Astrocyte (in vitro differentiated cells and primary cell): ENCODE measurements at regions not wholly inside any gene's neighbourhood (a gene's known extent, or its start where the extent isn't known, plus 50 kb on each side); places are given as distances from the start of the nearest gene placed in this dataset.

Experiments used
- DNase-seq: peaks from one replicate; pipeline ENCODE4 v3.0.0-alpha.2; 2010; ENCODE audit warnings: low read depth
- FAIRE-seq: peaks from 2 replicates; lab custom pipeline; 2011; peaks lifted over from hg19 to GRCh38; lab: Jason Lieb, UNC
- H2AFZ ChIP-seq: 2 replicates; pipeline ENCODE4 v1.6.0; 2012; ENCODE audit warnings: low read depth, low read length, inconsistent platforms
- H3K27ac ChIP-seq: 2 replicates; pipeline ENCODE4 v1.5.1; 2011; ENCODE audit warnings: low read depth, low read length, inconsistent platforms
- H3K27me3 ChIP-seq: 2 replicates; pipeline ENCODE4 v1.6.0; 2011; ENCODE audit warnings: low read length, inconsistent platforms; ENCODE audit not compliant: insufficient read depth
- H3K36me3 ChIP-seq: 2 replicates; pipeline ENCODE4 v1.5.1; 2011; ENCODE audit warnings: low read length, inconsistent platforms; ENCODE audit not compliant: insufficient read depth
- H3K4me1 ChIP-seq: 2 replicates; pipeline ENCODE4 v1.5.1; 2011; ENCODE audit warnings: low read length, inconsistent platforms; ENCODE audit not compliant: insufficient read depth
- H3K4me2 ChIP-seq: 2 replicates; pipeline ENCODE4 v1.6.0; 2012; ENCODE audit warnings: low read length, inconsistent platforms
- H3K4me3 ChIP-seq: 2 replicates; pipeline ENCODE4 v1.5.1; 2011; ENCODE audit warnings: low read depth, mild to moderate bottlenecking, low read length, inconsistent platforms; ENCODE audit not compliant: insufficient read depth
- H3K79me2 ChIP-seq: 2 replicates; pipeline ENCODE4 v1.6.0; 2012; ENCODE audit warnings: mild to moderate bottlenecking, low read length, inconsistent platforms; ENCODE audit not compliant: insufficient read depth
- H3K9ac ChIP-seq: 2 replicates; pipeline ENCODE4 v1.6.0; 2012; ENCODE audit warnings: mild to moderate bottlenecking, low read length, inconsistent platforms
- H3K9me3 ChIP-seq: 2 replicates; pipeline ENCODE4 v1.5.1; 2012; ENCODE audit warnings: low read depth, mild to moderate bottlenecking, low read length, inconsistent platforms; ENCODE audit not compliant: insufficient read depth
- H4K20me1 ChIP-seq: 2 replicates; pipeline ENCODE4 v1.6.0; 2012; ENCODE audit warnings: low read length, inconsistent platforms; ENCODE audit not compliant: insufficient read depth
- H3K27ac Mint-ChIP-seq: one replicate; pipeline ENCODE4 v1.8.0; 2021; ENCODE audit warnings: mild to moderate bottlenecking, mixed read lengths; ENCODE audit not compliant: unreplicated experiment
- H3K27me3 Mint-ChIP-seq: one replicate; pipeline ENCODE4 v1.8.0; 2021; ENCODE audit warnings: low read depth, mixed read lengths; ENCODE audit not compliant: unreplicated experiment
- H3K36me3 Mint-ChIP-seq: one replicate; pipeline ENCODE4 v1.8.0; 2021; ENCODE audit warnings: low read depth, mixed read lengths; ENCODE audit not compliant: unreplicated experiment
- H3K4me1 Mint-ChIP-seq: one replicate; pipeline ENCODE4 v1.8.0; 2021; ENCODE audit warnings: low read depth, mixed read lengths; ENCODE audit not compliant: unreplicated experiment
- H3K4me3 Mint-ChIP-seq: one replicate; pipeline ENCODE4 v1.8.0; 2021; ENCODE audit warnings: mild to moderate bottlenecking, moderate library complexity, mixed read lengths; ENCODE audit not compliant: unreplicated experiment
- H3K9me3 Mint-ChIP-seq: one replicate; pipeline ENCODE4 v1.8.0; 2021; ENCODE audit warnings: mild to moderate bottlenecking, mixed read lengths; ENCODE audit not compliant: unreplicated experiment
- CTCF ChIP-seq: IDR thresholded peaks from 2 replicates; pipeline ENCODE4 v1.5.1; 2011; ENCODE audit warnings: low read depth, mild to moderate bottlenecking, inconsistent platforms, low read length, moderate library complexity; ENCODE audit not compliant: insufficient read depth
- EZH2 ChIP-seq: IDR thresholded peaks from 2 replicates; pipeline ENCODE4 v1.6.1; 2012; ENCODE audit warnings: mild to moderate bottlenecking, low read length, inconsistent platforms; ENCODE audit not compliant: insufficient read depth

GRCh38 chr6:15882345-15882744 is 219.5 kb upstream of the DTNBP1 start:
- Histone ChIP-seq H2AFZ (no peak overlapping the region), H3K4me3 (no peak overlapping the region), H3K36me3 (no peaks in the 10 kb centered on the region), H3K4me2 (no peak overlapping the region), H4K20me1 (no peaks in the 10 kb centered on the region), H3K27me3 (peaks cover 4% of the 10 kb centered on the region), H3K4me1 (no peaks in the 10 kb centered on the region), H3K9me3 (no peaks in the 10 kb centered on the region), H3K79me2 (no peaks in the 10 kb centered on the region), H3K9ac (no peak overlapping the region), H3K27ac (no peak overlapping the region)
- FAIRE-seq: no peak
- Mint-ChIP-seq H3K36me3 (no peaks in the 10 kb centered on the region), H3K9me3 (peaks cover 7% of the 10 kb centered on the region), H3K4me1 (no peaks in the 10 kb centered on the region), H3K27me3 (peaks cover 13% of the 10 kb centered on the region), H3K27ac (no peak overlapping the region), H3K4me3 (no peak overlapping the region)
- TF ChIP-seq EZH2 (no peak), CTCF (no peak)
- DNase-seq: no peak

- H3K27ac ChIP-seq: no peak overlapping the region
- DNase-seq (no peak), FAIRE-seq (no peak)
- H2AFZ ChIP-seq: no peak overlapping the region
- H3K9me3 ChIP-seq: no peaks in the 10 kb centered on the region
- H3K4me3 ChIP-seq: no peak overlapping the region
- H3K4me1 Mint-ChIP-seq: peaks cover 4% of the 10 kb centered on the region
- H3K36me3 ChIP-seq: no peaks in the 10 kb centered on the region
- no peak overlapping the region for H3K4me2 ChIP-seq
- no peaks in the 10 kb centered on the region for H3K36me3 Mint-ChIP-seq
- peaks cover 2% of the 10 kb centered on the region for H3K27me3 ChIP-seq
- no peaks in the 10 kb centered on the region for H3K4me1 ChIP-seq
- H3K27ac Mint-ChIP-seq: no peak overlapping the region
- no peak overlapping the region for H3K9ac ChIP-seq
- H3K27me3 Mint-ChIP-seq: peaks cover 13% of the 10 kb centered on the region
- H3K4me3 Mint-ChIP-seq: no peak overlapping the region
- H3K9me3 Mint-ChIP-seq: peaks cover 7% of the 10 kb centered on the region
- TF ChIP-seq CTCF (no peak), EZH2 (no peak)
- no peaks in the 10 kb centered on the region for H3K79me2 ChIP-seq
- H4K20me1 ChIP-seq: no peaks in the 10 kb centered on the region
Observed at GRCh38 chr6:15881150-15881549, 218.3 kb upstream of the DTNBP1 start.

GRCh38 chr6:15880262-15880973 is 217.6 kb upstream of the DTNBP1 start:
- H3K4me3 Mint-ChIP-seq: no peak overlapping the region
- H3K36me3 Mint-ChIP-seq: no peaks in the 10 kb centered on the region
- no peak overlapping the region for H3K9ac ChIP-seq
- no peaks in the 10 kb centered on the region for H4K20me1 ChIP-seq
- peaks cover 4% of the 10 kb centered on the region for H3K4me1 Mint-ChIP-seq
- no peak overlapping the region for H3K4me3 ChIP-seq
- no peaks in the 10 kb centered on the region for H3K4me1 ChIP-seq
- DNase-seq: no peak
- no peak overlapping the region for H2AFZ ChIP-seq
- H3K79me2 ChIP-seq: no peaks in the 10 kb centered on the region
- no peaks in the 10 kb centered on the region for H3K9me3 ChIP-seq
- H3K27me3 Mint-ChIP-seq: peaks cover 11% of the 10 kb centered on the region
- peaks cover 2% of the 10 kb centered on the region for H3K27me3 ChIP-seq
- no peak for TF ChIP-seq EZH2
- no peaks in the 10 kb centered on the region for H3K36me3 ChIP-seq
- no peak overlapping the region for H3K4me2 ChIP-seq
- peaks cover 7% of the 10 kb centered on the region for H3K9me3 Mint-ChIP-seq
- H3K27ac ChIP-seq: no peak overlapping the region
- no peak overlapping the region for H3K27ac Mint-ChIP-seq
- FAIRE-seq: no peak
